ENCODE measurements at regions not wholly inside any gene's neighbourhood (a gene's known extent, or its start where the extent isn't known, plus 50 kb on each side); places are given as distances from the start of the nearest gene placed in this dataset.

DNA sequence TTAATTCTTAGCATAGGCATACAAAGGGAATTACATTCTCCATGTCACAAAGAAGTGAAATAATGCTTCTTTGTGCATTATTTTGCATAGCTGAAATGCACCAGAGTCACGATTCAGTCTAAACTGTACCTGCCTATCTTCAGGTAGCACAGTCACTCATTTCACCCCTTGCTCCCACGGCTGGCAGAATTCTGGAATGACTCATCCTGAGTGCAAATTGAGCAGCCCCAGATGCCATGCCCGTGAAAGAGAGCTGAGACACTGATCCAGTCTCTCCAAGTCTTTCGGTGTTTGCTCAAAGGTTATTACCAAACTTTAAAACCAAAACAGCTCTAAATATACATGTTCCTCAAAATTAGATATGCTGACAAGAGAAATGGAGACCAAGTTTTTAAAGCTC, 168.3 kb upstream of the POU3F3 start:
- TF ChIP-seq, protein P1, sequence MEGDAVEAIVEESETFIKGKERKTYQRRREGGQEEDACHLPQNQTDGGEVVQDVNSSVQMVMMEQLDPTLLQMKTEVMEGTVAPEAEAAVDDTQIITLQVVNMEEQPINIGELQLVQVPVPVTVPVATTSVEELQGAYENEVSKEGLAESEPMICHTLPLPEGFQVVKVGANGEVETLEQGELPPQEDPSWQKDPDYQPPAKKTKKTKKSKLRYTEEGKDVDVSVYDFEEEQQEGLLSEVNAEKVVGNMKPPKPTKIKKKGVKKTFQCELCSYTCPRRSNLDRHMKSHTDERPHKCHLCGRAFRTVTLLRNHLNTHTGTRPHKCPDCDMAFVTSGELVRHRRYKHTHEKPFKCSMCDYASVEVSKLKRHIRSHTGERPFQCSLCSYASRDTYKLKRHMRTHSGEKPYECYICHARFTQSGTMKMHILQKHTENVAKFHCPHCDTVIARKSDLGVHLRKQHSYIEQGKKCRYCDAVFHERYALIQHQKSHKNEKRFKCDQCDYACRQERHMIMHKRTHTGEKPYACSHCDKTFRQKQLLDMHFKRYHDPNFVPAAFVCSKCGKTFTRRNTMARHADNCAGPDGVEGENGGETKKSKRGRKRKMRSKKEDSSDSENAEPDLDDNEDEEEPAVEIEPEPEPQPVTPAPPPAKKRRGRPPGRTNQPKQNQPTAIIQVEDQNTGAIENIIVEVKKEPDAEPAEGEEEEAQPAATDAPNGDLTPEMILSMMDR (IDR thresholded peaks at IDR 0.05; ENCODE audit: low read depth, low read length), result no peak
- H3K9me3 ChIP-seq (ENCODE audit: severe bottlenecking), result no peaks in the 10 kb centered on the region
- H3K27ac ChIP-seq, result no peak overlapping the region
- H3K27me3 ChIP-seq (ENCODE audit: insufficient read depth, low read depth, severe bottlenecking), result peaks cover 89% of the 10 kb centered on the region
- no peak overlapping the region for H3K4me3 ChIP-seq (ENCODE audit: low read depth, low read length)
- DNase-seq, result no peak
- H3K36me3 ChIP-seq, result no peaks in the 10 kb centered on the region

GRCh38 chr2:104687147-104687546, 166.8 kb upstream of the POU3F3 start:
- Histone ChIP-seq H3K9me3 (ENCODE audit: severe bottlenecking) (no peaks in the 10 kb centered on the region), H3K4me3 (ENCODE audit: low read depth, low read length) (no peak overlapping the region), H3K27ac (no peak overlapping the region), H3K36me3 (no peaks in the 10 kb centered on the region), H3K27me3 (ENCODE audit: insufficient read depth, low read depth, severe bottlenecking) (peaks cover 91% of the 10 kb centered on the region)
- DNase-seq, result no peak
- TF ChIP-seq, protein P1 (IDR thresholded peaks at IDR 0.05; ENCODE audit: low read depth, low read length), result no peak

- Histone ChIP-seq H3K27me3 (ENCODE audit: insufficient read depth, low read depth, severe bottlenecking) (peaks cover 74% of the 10 kb centered on the region), H3K36me3 (no peaks in the 10 kb centered on the region), H3K27ac (no peak overlapping the region), H3K4me3 (ENCODE audit: low read depth, low read length) (no peak overlapping the region), H3K9me3 (ENCODE audit: severe bottlenecking) (no peaks in the 10 kb centered on the region)
- TF ChIP-seq, protein P1 (IDR thresholded peaks at IDR 0.05; ENCODE audit: low read depth, low read length), result no peak
- DNase-seq, result no peak
Measured at GRCh38 chr2:104690255-104690984, 163.5 kb upstream of the POU3F3 start.

DNA sequence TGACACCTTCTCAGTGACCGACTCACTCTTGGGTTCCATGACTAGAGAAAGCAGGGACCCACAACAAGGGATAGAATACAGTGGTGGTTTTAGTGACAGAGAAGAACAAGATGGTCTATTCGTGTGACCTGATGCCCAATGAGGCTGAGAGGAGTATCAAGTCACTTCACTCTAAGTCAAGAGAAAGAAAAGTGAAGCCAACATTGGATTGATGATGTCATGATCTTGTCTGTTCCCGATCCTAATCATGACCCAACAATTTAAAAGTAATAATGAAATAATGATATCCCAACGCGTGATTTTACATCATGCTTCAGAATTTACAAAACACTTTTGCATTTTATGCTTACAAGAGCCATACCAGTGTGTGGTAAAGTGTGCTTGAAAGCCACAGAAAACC, 155.6 kb upstream of the POU3F3 start:
- Histone ChIP-seq H3K27me3 (ENCODE audit: insufficient read depth, low read depth, severe bottlenecking) (peaks cover 68% of the 10 kb centered on the region), H3K9me3 (ENCODE audit: severe bottlenecking) (no peaks in the 10 kb centered on the region), H3K27ac (no peak overlapping the region), H3K36me3 (no peaks in the 10 kb centered on the region), H3K4me3 (ENCODE audit: low read depth, low read length) (no peak overlapping the region)
- DNase-seq, result no peak
- TF ChIP-seq, protein P1 (IDR thresholded peaks at IDR 0.05; ENCODE audit: low read depth, low read length), result no peak

GRCh38 chr2:104701411-104701911, 152.5 kb upstream of the POU3F3 start:
- Histone ChIP-seq H3K36me3 (no peaks in the 10 kb centered on the region), H3K27ac (no peak overlapping the region), H3K27me3 (ENCODE audit: insufficient read depth, low read depth, severe bottlenecking) (peaks cover 83% of the 10 kb centered on the region), H3K4me3 (ENCODE audit: low read depth, low read length) (no peak overlapping the region), H3K9me3 (ENCODE audit: severe bottlenecking) (no peaks in the 10 kb centered on the region)
- TF ChIP-seq, protein P1 (IDR thresholded peaks at IDR 0.05; ENCODE audit: low read depth, low read length), result no peak
- DNase-seq, result no peak
